ENCODE measurements at regions not wholly inside any gene's neighbourhood (a gene's known extent, or its start where the extent isn't known, plus 50 kb on each side); places are given as distances from the start of the nearest gene placed in this dataset.

GRCh38 chr2:220006152-220006621 is 378.8 kb downstream of the SLC4A3 start:
- TF ChIP-seq CTCF (IDR thresholded peaks at IDR 0.05; ENCODE audit: borderline replicate concordance, extremely low read depth, insufficient read depth): no peak
- no peak overlapping the region for H3K27ac ChIP-seq (ENCODE audit: low read depth in 2 of 2, low read length in 2 of 2)
- intact Hi-C loops (cut with DNase I): no loop called here
- DNase-seq (peak in 3 of 5 donors; percentile 14 to 52 (median 51)), FAIRE-seq (no peak)
- H3K9ac ChIP-seq (ENCODE audit: low read length in 3 of 3): no peak overlapping the region
- H3K27me3 ChIP-seq (ENCODE audit: control insufficient read depth, insufficient read depth, low read length): no peaks in the 10 kb centered on the region
- no peaks in the 10 kb centered on the region for H3K36me3 ChIP-seq (ENCODE audit: control insufficient read depth in 2 of 3, insufficient read depth in 3 of 3, low read length in 3 of 3)
- H3K4me3 ChIP-seq (ENCODE audit: low read length in 3 of 3): no peak overlapping the region
- no peaks in the 10 kb centered on the region for H3K9me3 ChIP-seq (ENCODE audit: control insufficient read depth in 2 of 3, insufficient read depth in 1 of 3, low read length in 3 of 3)
- H3K4me1 ChIP-seq (ENCODE audit: control insufficient read depth in 2 of 3, insufficient read depth in 2 of 3, low read depth in 1 of 3, low read length in 3 of 3): no peaks in the 10 kb centered on the region

GRCh38 chr2:220011859-220012258 is 384.4 kb downstream of the SLC4A3 start:
- H3K4me3 ChIP-seq (ENCODE audit: low read length in 3 of 3): no peak overlapping the region
- no peaks in the 10 kb centered on the region for H3K9me3 ChIP-seq (ENCODE audit: control insufficient read depth in 2 of 3, insufficient read depth in 1 of 3, low read length in 3 of 3)
- H3K36me3 ChIP-seq (ENCODE audit: control insufficient read depth in 2 of 3, insufficient read depth in 3 of 3, low read length in 3 of 3): no peaks in the 10 kb centered on the region
- DNase-seq (no peak), FAIRE-seq (no peak)
- no peaks in the 10 kb centered on the region for H3K27me3 ChIP-seq (ENCODE audit: control insufficient read depth, insufficient read depth, low read length)
- TF ChIP-seq CTCF (IDR thresholded peaks at IDR 0.05; ENCODE audit: borderline replicate concordance, extremely low read depth, insufficient read depth): no peak
- no peaks in the 10 kb centered on the region for H3K4me1 ChIP-seq (ENCODE audit: control insufficient read depth in 2 of 3, insufficient read depth in 2 of 3, low read depth in 1 of 3, low read length in 3 of 3)
- no peak overlapping the region for H3K27ac ChIP-seq (ENCODE audit: low read depth in 2 of 2, low read length in 2 of 2)
- intact Hi-C loops (cut with DNase I): no loop called here
- H3K9ac ChIP-seq (ENCODE audit: low read length in 3 of 3): no peak overlapping the region

GRCh38 chr2:220014961-220015360 is 387.5 kb downstream of the SLC4A3 start:
- Histone ChIP-seq H3K27me3 (ENCODE audit: control insufficient read depth, insufficient read depth, low read length) (no peaks in the 10 kb centered on the region), H3K4me1 (ENCODE audit: control insufficient read depth in 2 of 3, insufficient read depth in 2 of 3, low read depth in 1 of 3, low read length in 3 of 3) (no peaks in the 10 kb centered on the region), H3K27ac (ENCODE audit: low read depth in 2 of 2, low read length in 2 of 2) (no peak overlapping the region), H3K9me3 (ENCODE audit: control insufficient read depth in 2 of 3, insufficient read depth in 1 of 3, low read length in 3 of 3) (no peaks in the 10 kb centered on the region), H3K9ac (ENCODE audit: low read length in 3 of 3) (no peak overlapping the region), H3K36me3 (ENCODE audit: control insufficient read depth in 2 of 3, insufficient read depth in 3 of 3, low read length in 3 of 3) (no peaks in the 10 kb centered on the region), H3K4me3 (ENCODE audit: low read length in 3 of 3) (no peak overlapping the region)
- intact Hi-C loops (cut with DNase I): no loop called here
- TF ChIP-seq CTCF (IDR thresholded peaks at IDR 0.05; ENCODE audit: borderline replicate concordance, extremely low read depth, insufficient read depth): no peak
- no peak for FAIRE-seq
- no peak for DNase-seq

GRCh38 chr2:220015576-220015975 is 388.1 kb downstream of the SLC4A3 start:
- Histone ChIP-seq H3K4me3 (ENCODE audit: low read length in 3 of 3) (no peak overlapping the region), H3K27me3 (ENCODE audit: control insufficient read depth, insufficient read depth, low read length) (no peaks in the 10 kb centered on the region), H3K27ac (ENCODE audit: low read depth in 2 of 2, low read length in 2 of 2) (no peak overlapping the region), H3K4me1 (ENCODE audit: control insufficient read depth in 2 of 3, insufficient read depth in 2 of 3, low read depth in 1 of 3, low read length in 3 of 3) (no peaks in the 10 kb centered on the region), H3K9me3 (ENCODE audit: control insufficient read depth in 2 of 3, insufficient read depth in 1 of 3, low read length in 3 of 3) (no peaks in the 10 kb centered on the region), H3K9ac (ENCODE audit: low read length in 3 of 3) (no peak overlapping the region), H3K36me3 (ENCODE audit: control insufficient read depth in 2 of 3, insufficient read depth in 3 of 3, low read length in 3 of 3) (no peaks in the 10 kb centered on the region)
- TF ChIP-seq CTCF (IDR thresholded peaks at IDR 0.05; ENCODE audit: borderline replicate concordance, extremely low read depth, insufficient read depth): no peak
- intact Hi-C loops (cut with DNase I): no loop called here
- FAIRE-seq (no peak), DNase-seq (no peak)

Data from kidney (tissue), 13 donors.